CD4-positive, alpha-beta T cell treated with Interleukin-2 at 100 ng/mL for 4 hours (primary cell): ENCODE measurements at regions not wholly inside any gene's neighbourhood (a gene's known extent, or its start where the extent isn't known, plus 50 kb on each side); places are given as distances from the start of the nearest gene placed in this dataset.
"Not testable (repeated sequence)": the region's sequence is repeated elsewhere in the genome, so short reads cannot be mapped to it uniquely, and the experiment has no call there.

Source experiments
- DNase-seq: peaks from one replicate; pipeline ENCODE4 v3.0.0-alpha.2; 2020; ENCODE audit warnings: low spot score

GRCh38 chr14:105938055-105938863 is 411.9 kb downstream of the TMEM121 start:
- no peak for DNase-seq

DNA sequence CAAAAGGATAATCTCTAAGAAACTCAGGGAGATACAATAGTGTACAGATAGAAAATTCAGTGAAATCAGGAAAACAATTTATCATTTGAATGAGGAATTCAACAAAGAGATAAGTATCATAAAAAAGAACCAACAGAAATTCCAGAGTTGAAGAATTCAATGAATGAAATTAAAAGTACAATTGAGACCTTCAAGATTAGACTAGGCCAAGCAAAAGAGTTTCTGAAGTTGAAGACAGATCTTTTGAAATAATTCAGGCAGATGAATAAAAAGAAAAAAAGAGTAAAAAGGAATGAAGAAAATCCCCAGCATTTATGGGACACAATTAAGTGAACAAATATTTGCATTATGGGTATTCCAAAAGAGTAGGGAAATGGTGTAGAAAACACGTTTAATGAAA is 412.6 kb downstream of the TMEM121 start:
- no peak for DNase-seq

DNA sequence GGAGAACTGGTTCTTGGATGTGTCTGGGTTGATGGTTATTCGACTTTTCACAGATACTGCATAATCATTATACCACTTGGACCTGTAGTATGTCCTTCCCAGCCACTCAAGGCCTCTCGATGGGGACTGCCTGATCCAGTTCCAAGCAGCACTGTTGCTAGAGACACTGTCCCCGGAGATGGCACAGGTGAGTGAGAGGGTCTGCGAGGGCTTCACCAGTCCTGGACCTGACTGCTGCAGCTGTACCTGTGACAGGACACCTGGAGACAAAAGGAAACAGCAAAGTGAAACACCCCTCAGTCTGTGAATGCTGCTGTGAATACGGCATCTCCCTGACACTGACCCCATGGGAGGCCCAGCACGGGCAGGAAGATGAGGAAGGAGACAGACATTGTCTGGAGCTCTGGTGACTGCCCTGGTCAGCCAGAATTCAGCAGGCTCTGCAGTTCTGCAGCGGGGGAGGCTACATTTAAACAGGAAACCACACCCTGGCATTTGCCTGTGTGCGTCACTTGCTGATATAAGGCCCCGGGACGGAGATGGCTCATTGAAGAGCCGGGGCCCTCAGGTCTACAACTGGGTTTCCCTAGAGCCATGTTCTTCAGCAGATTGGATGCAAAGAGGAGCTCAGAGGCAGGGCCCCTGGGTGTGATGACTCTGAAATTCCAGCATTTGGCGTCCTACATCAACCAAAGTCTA is 413.6 kb downstream of the TMEM121 start:
- DNase-seq: peak; percentile 4

DNA sequence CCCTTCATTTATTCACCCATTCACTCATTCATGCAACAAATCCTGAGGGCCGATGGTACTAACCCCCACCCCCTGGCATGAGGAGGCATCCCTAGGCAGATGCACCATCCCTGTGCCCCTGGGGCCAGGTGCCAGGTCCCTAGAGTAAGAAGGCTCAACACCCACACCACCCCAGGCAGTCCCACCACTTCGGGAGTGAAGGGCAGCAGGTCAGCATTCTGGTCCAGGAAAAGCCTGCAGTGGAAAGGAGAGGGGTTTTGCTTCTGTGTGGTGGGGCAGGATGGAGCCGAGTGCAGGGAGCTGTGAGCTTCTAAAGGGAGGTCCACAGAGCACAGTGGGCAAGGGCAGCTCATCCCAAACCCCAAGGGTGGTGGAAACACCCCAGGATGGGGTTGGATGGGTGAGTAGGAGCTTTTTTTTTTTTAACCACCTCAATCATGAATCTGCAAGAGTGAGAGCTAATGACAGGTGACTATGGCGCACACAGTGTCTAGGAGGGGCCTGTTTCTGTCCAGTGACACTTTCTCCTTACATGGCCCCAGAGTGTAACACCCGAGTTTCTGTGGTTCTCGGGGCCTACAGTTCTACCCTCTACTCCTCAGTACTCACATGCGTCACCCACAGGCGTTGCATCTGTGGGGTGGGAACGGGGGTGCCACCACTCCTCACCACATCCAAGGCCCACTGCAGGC is 414.3 kb downstream of the TMEM121 start:
- no peak for DNase-seq

- no peak for DNase-seq
These were observed 415.1 kb downstream of the TMEM121 start for GRCh38 chr14:105941226-105942166.

DNA sequence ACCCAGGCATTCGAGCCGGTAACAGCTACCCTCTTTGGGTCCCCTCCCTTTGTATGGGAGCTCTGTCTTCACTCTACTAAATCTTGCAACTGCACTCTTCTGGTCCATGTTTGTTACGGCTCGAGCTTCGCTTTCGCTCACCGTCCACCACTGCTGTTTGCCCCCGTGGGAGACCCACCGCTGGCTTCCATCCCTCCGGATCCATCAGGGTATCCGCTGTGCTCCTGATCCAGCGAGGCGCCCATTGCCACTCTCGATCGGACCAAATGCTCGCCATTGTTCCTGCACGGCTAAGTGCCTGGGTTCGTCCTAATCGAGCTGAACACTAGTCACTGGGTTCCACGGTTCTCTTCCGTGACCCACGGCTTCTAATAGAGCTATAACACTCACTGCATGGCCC is 416.3 kb downstream of the TMEM121 start:
- not testable (repeated sequence) for DNase-seq

- DNase-seq: no peak
These were observed 417.7 kb downstream of the TMEM121 start for GRCh38 chr14:105943973-105944602.

DNA sequence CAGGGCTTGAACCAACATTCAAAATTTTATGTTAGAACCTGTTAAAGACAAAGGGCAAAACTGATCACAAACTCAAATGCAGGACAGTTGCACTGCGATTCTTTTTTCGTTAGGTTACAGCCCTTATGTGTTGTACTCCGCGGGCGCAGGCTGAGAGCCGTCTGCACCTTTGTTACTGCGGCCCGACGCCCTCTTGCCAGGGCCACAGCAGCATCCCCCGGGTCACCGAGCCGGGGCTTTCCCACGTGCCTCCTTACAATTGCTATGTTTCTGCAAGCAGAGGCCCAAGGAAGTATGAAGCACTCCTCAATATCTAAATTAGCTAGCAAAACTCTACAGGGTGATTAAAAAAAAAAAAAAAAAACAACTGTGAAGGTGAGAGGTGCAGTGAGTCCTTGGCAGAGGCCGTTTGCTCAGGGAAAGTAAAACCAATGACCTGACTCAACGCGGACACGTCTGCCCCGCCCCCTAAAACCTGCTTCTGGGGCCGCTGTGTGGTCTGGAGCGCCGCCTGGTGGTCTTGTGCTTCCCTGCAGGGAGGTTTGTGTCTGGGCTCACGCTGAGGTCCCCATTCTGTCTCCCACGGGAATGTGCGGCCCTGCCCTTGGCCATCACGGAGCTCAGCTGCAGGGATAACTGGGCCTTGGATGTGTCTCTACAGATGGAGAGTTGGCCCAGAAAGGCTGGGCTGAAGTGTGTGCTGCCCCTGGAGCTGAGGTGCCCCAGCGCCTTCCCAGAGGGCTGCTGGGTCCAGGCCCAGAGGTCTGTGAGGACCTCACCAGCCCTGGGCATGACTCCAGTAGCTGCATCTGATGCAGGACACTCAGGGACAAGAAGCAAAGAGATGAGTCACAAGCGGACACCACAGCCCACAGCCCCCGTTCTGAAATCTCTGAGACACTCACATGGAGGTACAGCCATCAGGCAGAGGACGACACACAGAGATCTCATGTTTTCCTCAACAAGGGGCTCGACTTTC is 418.5 kb downstream of the TMEM121 start:
- DNase-seq: peak; percentile 73

GRCh38 chr14:105945896-105946295 is 419.5 kb downstream of the TMEM121 start:
- DNase-seq: peak; percentile 11

DNA sequence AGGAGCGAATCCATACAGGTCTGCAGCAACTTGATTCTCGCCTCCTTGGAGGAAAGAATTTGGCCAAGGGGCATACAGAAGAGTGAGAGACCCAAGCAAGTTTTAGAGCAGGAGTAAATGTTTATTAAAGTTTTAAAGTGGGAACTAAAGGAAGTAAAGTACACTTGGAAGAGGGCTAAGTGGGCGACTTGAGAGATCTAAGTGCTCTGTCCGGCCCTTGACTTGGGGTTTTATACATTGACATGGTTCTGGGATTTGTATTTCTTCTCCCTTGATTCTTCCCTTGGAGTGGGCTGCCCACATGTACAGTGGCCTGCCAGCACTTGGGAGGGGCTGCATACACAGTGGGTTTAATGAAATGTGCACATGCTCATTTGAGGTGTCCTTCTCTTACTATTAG is 421.2 kb downstream of the TMEM121 start:
- DNase-seq: no peak

- DNase-seq: peak; percentile 2
These were observed 422.6 kb downstream of the TMEM121 start for GRCh38 chr14:105948955-105949354.

DNA sequence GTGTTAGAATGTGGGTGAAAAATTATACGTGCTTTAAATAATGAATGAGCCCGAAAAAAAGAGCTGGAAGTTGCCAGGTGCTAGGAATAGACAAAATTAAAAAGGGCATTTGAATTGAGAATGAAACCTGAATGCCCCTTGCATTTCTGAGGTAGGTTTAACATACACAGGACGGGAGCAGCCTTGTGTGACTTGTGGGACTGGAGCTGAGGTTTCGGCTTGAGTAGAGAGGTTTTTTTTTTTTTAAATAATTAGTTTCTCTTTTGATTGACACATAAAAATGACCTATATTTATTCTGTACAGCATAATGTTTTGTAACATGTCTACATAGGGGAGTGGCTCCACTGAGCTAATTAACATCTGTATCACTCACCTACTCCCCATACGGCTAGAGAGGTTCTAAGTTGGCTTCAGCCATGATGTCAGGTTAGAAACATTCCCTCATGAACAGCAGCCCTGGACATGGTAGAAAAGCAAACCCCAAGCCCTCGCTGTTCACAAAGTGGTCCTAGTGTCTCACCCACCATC is 424.0 kb downstream of the TMEM121 start:
- DNase-seq: not testable (repeated sequence)

DNA sequence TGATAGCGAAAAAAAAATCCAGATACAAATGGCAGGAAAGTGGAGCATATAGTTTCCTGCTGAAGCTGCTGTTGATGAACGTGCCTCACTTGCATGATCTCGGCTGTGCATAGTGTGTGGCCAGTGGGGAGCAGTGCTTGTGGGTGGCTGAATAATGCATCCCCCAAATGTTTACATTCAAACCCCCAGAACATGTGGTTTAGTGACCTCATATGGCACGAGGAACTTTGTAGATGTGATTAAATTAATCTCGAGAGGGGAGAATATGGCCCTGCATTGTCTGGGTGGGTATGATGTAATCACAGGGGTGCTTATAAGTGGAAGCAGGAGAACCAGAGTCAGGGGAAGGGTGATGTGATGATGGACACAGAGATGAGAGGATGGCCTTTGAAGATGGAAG is 425.0 kb downstream of the TMEM121 start:
- DNase-seq: no peak

DNA sequence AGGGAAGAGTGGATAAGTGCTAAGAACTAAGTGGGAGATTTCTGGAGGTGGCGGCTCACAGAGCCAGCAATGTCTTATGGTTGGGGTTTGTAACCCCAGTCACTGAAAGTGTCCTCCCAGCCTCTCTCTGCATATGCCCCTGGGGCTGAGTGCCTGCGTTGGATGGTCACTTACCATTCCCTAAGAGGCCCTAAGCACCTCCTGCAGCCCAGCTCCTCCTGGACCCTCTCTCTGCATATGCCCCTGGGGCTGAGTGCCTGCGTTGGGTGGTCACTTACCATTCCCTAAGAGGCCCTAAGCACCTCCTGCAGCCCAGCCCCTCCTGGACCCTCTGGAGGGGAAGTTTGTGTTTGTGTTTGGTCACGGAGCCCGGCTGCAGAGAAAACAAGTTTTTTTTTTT is 425.8 kb downstream of the TMEM121 start:
- DNase-seq: no peak

DNA sequence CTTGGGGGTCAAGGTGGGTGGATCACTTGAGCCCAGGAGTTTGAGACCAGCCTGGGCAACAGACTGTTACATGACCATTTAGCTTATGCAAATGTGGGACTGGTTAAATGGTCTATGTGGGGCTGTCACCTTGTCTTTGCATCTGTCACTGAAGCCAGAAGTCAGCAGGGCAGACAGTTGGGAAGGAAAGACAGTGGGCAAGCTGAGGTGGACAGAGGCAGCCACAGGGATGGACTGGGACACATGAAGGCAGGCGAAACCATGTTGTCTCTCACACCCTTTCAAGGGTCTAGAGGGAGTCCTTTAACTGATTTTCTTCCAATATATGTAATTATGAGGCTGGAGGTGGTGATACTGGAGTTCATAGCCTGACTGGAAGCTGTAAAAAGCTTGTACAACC is 426.4 kb downstream of the TMEM121 start:
- no peak for DNase-seq

DNA sequence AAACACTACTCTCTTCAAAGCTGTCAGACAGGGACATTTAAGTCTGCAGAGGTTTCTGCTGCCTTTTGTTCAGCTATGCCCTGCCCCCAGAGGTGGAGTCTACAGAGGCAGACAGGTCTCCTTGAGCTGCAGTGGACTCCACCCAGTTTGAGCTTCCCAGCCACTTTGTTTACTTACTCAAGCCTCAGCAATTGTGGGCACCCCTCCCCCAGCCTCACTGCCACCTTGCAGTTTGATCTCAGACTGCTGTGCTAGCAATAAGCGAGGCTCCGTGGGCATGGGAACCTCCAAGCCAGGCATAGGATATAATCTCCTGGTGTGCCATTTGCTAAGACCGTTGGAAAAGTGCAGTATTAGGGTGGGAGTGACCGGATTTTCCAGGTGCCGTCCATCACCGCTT is 435.2 kb downstream of the TMEM121 start:
- DNase-seq: not testable (repeated sequence)

GRCh38 chr14:105962532-105962931 is 436.1 kb downstream of the TMEM121 start:
- DNase-seq: no peak

GRCh38 chr14:105968291-105968690 is 441.9 kb downstream of the TMEM121 start:
- DNase-seq: no peak

DNA sequence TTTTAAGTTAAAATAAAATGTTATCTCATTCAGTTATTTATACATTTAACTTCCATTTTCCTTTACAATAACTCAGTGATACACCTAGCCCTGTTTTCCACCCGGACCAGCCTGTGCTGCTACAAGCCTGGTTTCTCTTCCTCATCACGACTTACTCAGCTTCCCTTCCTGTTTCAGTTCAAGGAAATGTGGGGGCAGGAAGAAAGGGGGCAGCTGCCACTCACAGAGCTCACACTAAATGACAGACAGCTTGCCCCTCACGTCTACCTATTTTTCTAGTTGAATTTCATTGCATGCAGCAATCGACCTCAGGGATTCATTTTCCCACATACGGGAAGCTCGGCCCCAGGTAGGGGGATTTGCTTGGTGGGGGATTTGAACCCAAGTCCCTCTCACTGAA is 442.6 kb downstream of the TMEM121 start:
- not testable (repeated sequence) for DNase-seq

DNA sequence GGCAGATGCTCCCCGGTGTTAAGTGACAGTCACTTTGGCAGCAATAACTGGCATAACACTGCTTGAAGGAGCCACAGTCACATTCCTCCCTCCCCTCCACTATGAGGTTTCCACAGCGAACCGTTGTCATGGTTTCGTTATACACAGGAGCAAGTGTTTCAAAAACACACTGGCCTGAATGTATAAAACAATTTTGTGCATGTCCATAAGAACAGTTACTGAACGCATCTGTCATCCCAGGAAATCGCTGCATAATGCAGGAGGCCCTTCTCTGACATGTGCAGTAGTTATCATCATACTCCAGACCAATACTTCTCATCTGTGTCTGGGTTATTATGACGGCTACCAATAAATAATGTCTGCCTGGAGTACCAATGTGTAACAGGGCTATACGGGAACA is 444.4 kb downstream of the TMEM121 start:
- not testable (repeated sequence) for DNase-seq
